Pancreas (tissue), 10 donors: ENCODE measurements at regions not wholly inside any gene's neighbourhood (a gene's known extent, or its start where the extent isn't known, plus 50 kb on each side); places are given as distances from the start of the nearest gene placed in this dataset.

Experiments
- ATAC-seq, 4 donors: fragments of 200-7000 bp; cut with Tn5 transposase; one replicate each; pipeline versions ENCODE4 v1.8.0 to v1.9.1; 2020; ENCODE audit warnings: mild to moderate bottlenecking in 4 of 4, moderate library complexity in 4 of 4
- DNase-seq, 6 donors: peaks; one replicate each; pipeline ENCODE4 v3.0.0-alpha.2; 2020
- FAIRE-seq: peaks from 2 replicates; lab custom pipeline; 2012; peaks lifted over from hg19 to GRCh38; lab: Jason Lieb, UNC
- H3K27ac ChIP-seq, 4 donors: fragments of 200-600 bp; sonication (generic); 1 replicate in 3 of 4; 2 replicates in 1 of 4; pipeline versions ENCODE4 v1.5.0 to v1.8.0; 2020
- H3K27me3 ChIP-seq, 4 donors: fragments of 200-600 bp; one replicate each; pipeline ENCODE4 v1.8.0; 2021
- H3K36me3 ChIP-seq, 3 donors: fragments of 200-600 bp; sonication (generic) in 1 of 3; one replicate each; pipeline versions ENCODE4 v1.5.0 to v1.8.0; 2020 to 2021
- H3K4me1 ChIP-seq, 3 donors: fragments of 200-600 bp; one replicate each; pipeline ENCODE4 v1.8.0; 2021
- H3K4me3 ChIP-seq, 4 donors: fragments of 200-600 bp; sonication (generic) in 2 of 4; one replicate each; pipeline versions ENCODE4 v1.5.0 to v1.8.0; 2020 to 2021
- H3K9me3 ChIP-seq, 4 donors: fragments of 200-600 bp; one replicate each; pipeline ENCODE4 v1.8.0; 2021
- CTCF ChIP-seq, 4 donors: fragments of 200-600 bp; sonication (generic) in 3 of 4; IDR thresholded peaks; one replicate each; pipeline versions ENCODE4 v1.5.0 to v1.8.0; 2021; ENCODE audit warnings: antibody characterized with exemption in 4 of 4
- WGBS, 2 donors: extraction: QIAGEN DNeasy Blood & Tissue Kit; methylation state at CpG; one replicate each; pipeline ENCODE4 v1.1.7; 2013; 5-methylcytosine and 5-hydroxymethylcytosine counted together
- intact Hi-C, 3 donors: fragments of 100-400 bp; cut with DNase I; formaldehyde crosslinking; loops; one replicate each; pipeline versions ENCODE4 v1.11.1 to v1.14.2; 2022
- donor health status: healthy with polysubstance abuse.
- donor health status: DM: no; HTN: no; CAD: no; lungs with moderate emphysema.
- donor health status: DM: no; HTN: no; CAD: no.
- donor health status: control.
- donor health status: control.
- donor health status: Bipolar disorder and iron deficiency.
- donor health status: DM: yes; HTN: yes; CAD: no.
- donor health status: DM: no; HTN: no; CAD: no.
- donor health status: DM: no; HTN: no; CAD: no.
- donor health status: DM: yes; HTN: yes; CAD: no.

GRCh38 chr11:19537803-19538453 lies 174.7 kb upstream of the NAV2 start:
- H3K27ac ChIP-seq = no peak overlapping the region
- WGBS, 2 donors = 76 to 85% methylated on average over 3 of the region's 3 CpGs
- peaks cover 0 to 5% (median 0%) of the 10 kb centered on the region in 3 donors for H3K4me1 ChIP-seq
- H3K27me3 ChIP-seq = no peaks in the 10 kb centered on the region
- H3K36me3 ChIP-seq = no peaks in the 10 kb centered on the region
- DNase-seq (no peak), FAIRE-seq (no peak), ATAC-seq (no peak)
- no peaks in the 10 kb centered on the region for H3K9me3 ChIP-seq
- H3K4me3 ChIP-seq = no peak overlapping the region
- intact Hi-C loops = no loop called here
- TF ChIP-seq CTCF (IDR thresholded peaks at IDR 0.05) = no peak

- intact Hi-C loops = no loop called here
- no peak for TF ChIP-seq CTCF (IDR thresholded peaks at IDR 0.05)
- DNase-seq = no peak
- no peak for ATAC-seq
- Histone ChIP-seq H3K9me3 (no peaks in the 10 kb centered on the region), H3K36me3 (no peaks in the 10 kb centered on the region), H3K27me3 (no peaks in the 10 kb centered on the region), H3K27ac (no peak overlapping the region), H3K4me1 (peaks cover 0 to 5% (median 0%) of the 10 kb centered on the region in 3 donors), H3K4me3 (no peak overlapping the region)
- WGBS, 2 donors = 47 to 50% methylated on average over 4 of the region's 4 CpGs
- FAIRE-seq = no peak
Observed at GRCh38 chr11:19536131-19536530, 176.5 kb upstream of the NAV2 start.

- Histone ChIP-seq H3K36me3 (no peaks in the 10 kb centered on the region), H3K4me3 (no peak overlapping the region), H3K27ac (no peak overlapping the region), H3K9me3 (no peaks in the 10 kb centered on the region), H3K4me1 (no peaks in the 10 kb centered on the region), H3K27me3 (no peaks in the 10 kb centered on the region)
- no peak for FAIRE-seq
- intact Hi-C loops = no loop called here
- DNase-seq = no peak
- no peak for TF ChIP-seq CTCF (IDR thresholded peaks at IDR 0.05)
- WGBS, 2 donors = 69 to 78% methylated on average over 7 of the region's 7 CpGs
- no peak for ATAC-seq
Observed at GRCh38 chr11:19530505-19530904, 182.1 kb upstream of the NAV2 start.

- H3K9me3 ChIP-seq = no peaks in the 10 kb centered on the region
- H3K36me3 ChIP-seq = no peaks in the 10 kb centered on the region
- 76 to 81% methylated on average over 2 of the region's 2 CpGs for WGBS, 2 donors
- ATAC-seq (no peak), FAIRE-seq (no peak), DNase-seq (no peak)
- H3K27me3 ChIP-seq = no peaks in the 10 kb centered on the region
- peaks cover 0 to 11% (median 4%) of the 10 kb centered on the region in 3 donors for H3K4me1 ChIP-seq
- no peak for TF ChIP-seq CTCF (IDR thresholded peaks at IDR 0.05)
- intact Hi-C loops = no loop called here
- H3K4me3 ChIP-seq = no peak overlapping the region
- no peak overlapping the region for H3K27ac ChIP-seq
Observed at GRCh38 chr11:19526119-19526518, 186.5 kb upstream of the NAV2 start.

- Histone ChIP-seq H3K27ac (no peak overlapping the region), H3K27me3 (no peaks in the 10 kb centered on the region), H3K4me3 (no peak overlapping the region), H3K4me1 (peaks cover 0 to 11% (median 4%) of the 10 kb centered on the region in 3 donors), H3K36me3 (no peaks in the 10 kb centered on the region), H3K9me3 (no peaks in the 10 kb centered on the region)
- DNase-seq (no peak), FAIRE-seq (no peak), ATAC-seq (no peak)
- intact Hi-C loops = no loop called here
- 63 to 69% methylated on average over 5 of the region's 5 CpGs for WGBS, 2 donors
- TF ChIP-seq CTCF (IDR thresholded peaks at IDR 0.05) = no peak
Observed at GRCh38 chr11:19525714-19526113, 186.9 kb upstream of the NAV2 start.
